Limb (tissue), 2 donors: ENCODE measurements at regions not wholly inside any gene's neighbourhood (a gene's known extent, or its start where the extent isn't known, plus 50 kb on each side); places are given as distances from the start of the nearest gene placed in this dataset.
"Not testable (repeated sequence)": the region's sequence is repeated elsewhere in the genome, so short reads cannot be mapped to it uniquely, and the experiment has no call there.

ENCODE experiments used
- DNase-seq, 2 donors: peaks; one replicate each; pipeline ENCODE4 v3.0.0-alpha.2; 2016; ENCODE audit errors: extremely low spot score in 2 of 2

- peak in 1 of 2 donors; percentile 53 for DNase-seq
These were observed 363.4 kb downstream of the C16orf95 start for GRCh38 chr16:86953631-86954391.

GRCh38 chr16:86955136-86955855 lies 361.9 kb downstream of the C16orf95 start:
- DNase-seq = peak; percentile 40 to 51

- no peak for DNase-seq
These were observed 360.8 kb downstream of the C16orf95 start for GRCh38 chr16:86956437-86956836.

- DNase-seq = not testable (repeated sequence)
These were observed 359.5 kb downstream of the C16orf95 start for GRCh38 chr16:86957662-86958198.

- no peak for DNase-seq
These were observed 358.8 kb downstream of the C16orf95 start for GRCh38 chr16:86958423-86958822.

- DNase-seq = peak in 1 of 2 donors; percentile 64
These were observed 358.0 kb downstream of the C16orf95 start for GRCh38 chr16:86959091-86959651.

GRCh38 chr16:86959729-86960128 lies 357.5 kb downstream of the C16orf95 start:
- DNase-seq = no peak

GRCh38 chr16:86960266-86960665 lies 356.9 kb downstream of the C16orf95 start:
- no peak for DNase-seq

- peak in 1 of 2 donors; percentile 73 for DNase-seq
These were observed 356.0 kb downstream of the C16orf95 start for GRCh38 chr16:86961171-86961601.

- no peak for DNase-seq
These were observed 354.9 kb downstream of the C16orf95 start for GRCh38 chr16:86962259-86962658.

- no peak for DNase-seq
These were observed 354.3 kb downstream of the C16orf95 start for GRCh38 chr16:86962913-86963312.

- DNase-seq = no peak
These were observed 353.3 kb downstream of the C16orf95 start for GRCh38 chr16:86963600-86964575.

GRCh38 chr16:86964796-86965241 lies 352.4 kb downstream of the C16orf95 start:
- DNase-seq = no peak

- no peak for DNase-seq
These were observed 351.9 kb downstream of the C16orf95 start for GRCh38 chr16:86965331-86965730.

GRCh38 chr16:86965840-86966550 lies 351.2 kb downstream of the C16orf95 start:
- no peak for DNase-seq

GRCh38 chr16:86966777-86967176 lies 350.4 kb downstream of the C16orf95 start:
- DNase-seq = no peak

GRCh38 chr16:86968866-86969265 lies 348.3 kb downstream of the C16orf95 start:
- DNase-seq = no peak

GRCh38 chr16:86969716-86970115 lies 347.5 kb downstream of the C16orf95 start:
- DNase-seq = no peak

- DNase-seq = no peak
These were observed 346.9 kb downstream of the C16orf95 start for GRCh38 chr16:86970279-86970678.

- no peak for DNase-seq
These were observed 346.5 kb downstream of the C16orf95 start for GRCh38 chr16:86970726-86971125.
